BLaER1 (cell line): ENCODE measurements at regions not wholly inside any gene's neighbourhood (a gene's known extent, or its start where the extent isn't known, plus 50 kb on each side); places are given as distances from the start of the nearest gene placed in this dataset.

ENCODE experiments used
- H3K27ac ChIP-seq: shearing (Covaris generic); formaldehyde crosslinking; 2 replicates; pipeline ENCODE4 v1.8.1; 2022
- H3K27me3 ChIP-seq: shearing (Covaris generic); formaldehyde crosslinking; 2 replicates; pipeline ENCODE4 v1.8.1; 2022
- H3K36me3 ChIP-seq: shearing (Covaris generic); formaldehyde crosslinking; 2 replicates; pipeline ENCODE4 v1.8.1; 2022
- H3K4me1 ChIP-seq: shearing (Covaris generic); formaldehyde crosslinking; 2 replicates; pipeline ENCODE4 v1.8.1; 2022
- H3K4me2 ChIP-seq: shearing (Covaris generic); formaldehyde crosslinking; 2 replicates; pipeline ENCODE4 v1.8.1; 2022
- H3K4me3 ChIP-seq: shearing (Covaris generic); formaldehyde crosslinking; 2 replicates; pipeline ENCODE4 v1.8.1; 2022
- H3K9ac ChIP-seq: shearing (Covaris generic); formaldehyde crosslinking; 2 replicates; pipeline ENCODE4 v1.8.1; 2022
- H3K9me3 ChIP-seq: shearing (Covaris generic); formaldehyde crosslinking; 2 replicates; pipeline ENCODE4 v1.8.1; 2022
- H4K20me1 ChIP-seq: shearing (Covaris generic); formaldehyde crosslinking; 2 replicates; pipeline ENCODE4 v1.8.1; 2022
- Cebpa-rat ChIP-seq: shearing (Covaris generic); IDR thresholded peaks from 2 replicates; pipeline ENCODE4 v1.8.1; 2022

GRCh38 chr1:97989094-97989680 is 68.4 kb upstream of the DPYD start:
- no peaks in the 10 kb centered on the region for H3K4me1 ChIP-seq

GRCh38 chr1:97986041-97987005 is 65.5 kb upstream of the DPYD start:
- H3K4me3 ChIP-seq = no peak overlapping the region
- H3K27me3 ChIP-seq = no peaks in the 10 kb centered on the region
- no peaks in the 10 kb centered on the region for H3K9me3 ChIP-seq
- no peak overlapping the region for H3K27ac ChIP-seq
- H3K4me1 ChIP-seq = no peaks in the 10 kb centered on the region
- H3K36me3 ChIP-seq = no peaks in the 10 kb centered on the region
- H4K20me1 ChIP-seq = no peaks in the 10 kb centered on the region
- no peak overlapping the region for H3K4me2 ChIP-seq
- no peak for TF ChIP-seq Cebpa-rat
- no peak overlapping the region for H3K9ac ChIP-seq

More at GRCh38 chr1:97989094-97989680, 68.4 kb upstream of the DPYD start:
- Histone ChIP-seq H3K36me3 (no peaks in the 10 kb centered on the region), H3K9ac (no peak overlapping the region), H3K4me3 (no peak overlapping the region), H3K9me3 (no peaks in the 10 kb centered on the region), H3K27me3 (no peaks in the 10 kb centered on the region), H4K20me1 (no peaks in the 10 kb centered on the region), H3K4me2 (no peak overlapping the region), H3K27ac (no peak overlapping the region)
- TF ChIP-seq Cebpa-rat = no peak

- H3K9me3 ChIP-seq = no peaks in the 10 kb centered on the region
- no peak overlapping the region for H3K4me2 ChIP-seq
- no peak overlapping the region for H3K27ac ChIP-seq
- H4K20me1 ChIP-seq = no peaks in the 10 kb centered on the region
- no peak overlapping the region for H3K9ac ChIP-seq
- no peaks in the 10 kb centered on the region for H3K27me3 ChIP-seq
- no peaks in the 10 kb centered on the region for H3K4me1 ChIP-seq
- H3K4me3 ChIP-seq = no peak overlapping the region
- TF ChIP-seq Cebpa-rat = no peak
- no peaks in the 10 kb centered on the region for H3K36me3 ChIP-seq
Measured at GRCh38 chr1:97983126-97983525, 62.3 kb upstream of the DPYD start.

- no peaks in the 10 kb centered on the region for H3K4me1 ChIP-seq
- H3K36me3 ChIP-seq = no peaks in the 10 kb centered on the region
- H3K27ac ChIP-seq = no peak overlapping the region
- no peak for TF ChIP-seq Cebpa-rat
- no peaks in the 10 kb centered on the region for H3K9me3 ChIP-seq
- no peaks in the 10 kb centered on the region for H3K27me3 ChIP-seq
- H3K4me3 ChIP-seq = no peak overlapping the region
- no peak overlapping the region for H3K4me2 ChIP-seq
- no peaks in the 10 kb centered on the region for H4K20me1 ChIP-seq
- H3K9ac ChIP-seq = no peak overlapping the region
Measured at GRCh38 chr1:97980530-97980929, 59.7 kb upstream of the DPYD start.

GRCh38 chr1:97976801-97977200 is 56.0 kb upstream of the DPYD start:
- TF ChIP-seq Cebpa-rat = no peak
- Histone ChIP-seq H4K20me1 (no peaks in the 10 kb centered on the region), H3K4me3 (no peak overlapping the region), H3K27ac (no peak overlapping the region), H3K9ac (no peak overlapping the region), H3K27me3 (no peaks in the 10 kb centered on the region), H3K36me3 (no peaks in the 10 kb centered on the region), H3K4me2 (no peak overlapping the region), H3K9me3 (no peaks in the 10 kb centered on the region), H3K4me1 (no peaks in the 10 kb centered on the region)
